HUES48 (cell line): ENCODE measurements at regions not wholly inside any gene's neighbourhood (a gene's known extent, or its start where the extent isn't known, plus 50 kb on each side); places are given as distances from the start of the nearest gene placed in this dataset.
"Not testable (repeated sequence)": the region's sequence is repeated elsewhere in the genome, so short reads cannot be mapped to it uniquely, and the experiment has no call there.

ENCODE experiments used
- H3K27ac ChIP-seq: one replicate; pipeline ENCODE4 v1.7.0; 2013; ENCODE audit warnings: low read depth, low read length, inconsistent platforms
- H3K27me3 ChIP-seq: 2 replicates; pipeline ENCODE4 v1.6.1; 2013; ENCODE audit warnings: mild to moderate bottlenecking, low read length; ENCODE audit not compliant: control insufficient read depth, insufficient read depth
- H3K36me3 ChIP-seq: 2 replicates; pipeline ENCODE4 v1.6.1; 2013; ENCODE audit warnings: low read length; ENCODE audit not compliant: control insufficient read depth, insufficient read depth
- H3K4me1 ChIP-seq: 2 replicates; pipeline ENCODE4 v1.6.1; 2013; ENCODE audit warnings: mild to moderate bottlenecking, low read length; ENCODE audit not compliant: control insufficient read depth, insufficient read depth
- H3K4me3 ChIP-seq: 2 replicates; pipeline ENCODE4 v1.5.1; 2013; ENCODE audit warnings: mild to moderate bottlenecking, low read depth, low read length
- H3K9ac ChIP-seq: 2 replicates; pipeline ENCODE4 v1.6.1; 2013; ENCODE audit warnings: mild to moderate bottlenecking, low read depth, low read length, moderate library complexity
- H3K9me3 ChIP-seq: 2 replicates; pipeline ENCODE4 v1.6.1; 2013; ENCODE audit warnings: low read length; ENCODE audit not compliant: control insufficient read depth, insufficient read depth

- Histone ChIP-seq H3K4me3 (no peak overlapping the region), H3K36me3 (no peaks in the 10 kb centered on the region), H3K27me3 (no peaks in the 10 kb centered on the region), H3K4me1 (no peaks in the 10 kb centered on the region), H3K27ac (no peak overlapping the region), H3K9me3 (no peaks in the 10 kb centered on the region), H3K9ac (no peak overlapping the region)
These were observed 406.5 kb upstream of the EDIL3 start for GRCh38 chr5:84791138-84791537.

DNA sequence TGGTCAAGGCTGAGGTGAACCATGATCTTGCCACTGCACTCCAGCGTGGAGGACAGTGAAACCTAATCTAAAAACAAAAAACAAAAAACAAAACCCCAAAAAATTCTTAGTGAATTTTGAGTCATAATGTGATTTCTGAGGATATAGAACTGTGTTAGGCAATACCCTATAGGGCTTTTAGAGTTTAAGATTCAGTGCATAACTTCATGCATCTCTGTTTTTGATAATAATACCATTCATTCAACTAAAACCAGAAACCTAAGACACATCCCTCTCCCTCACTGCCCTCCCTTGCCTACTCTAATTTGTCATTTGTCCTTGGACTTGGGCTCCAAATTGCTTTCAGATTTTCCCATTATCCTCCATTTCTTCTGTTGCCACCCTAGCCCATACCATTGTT, 405.7 kb upstream of the EDIL3 start:
- Histone ChIP-seq H3K27ac (no peak overlapping the region), H3K9ac (no peak overlapping the region), H3K36me3 (no peaks in the 10 kb centered on the region), H3K9me3 (no peaks in the 10 kb centered on the region), H3K4me3 (no peak overlapping the region), H3K27me3 (no peaks in the 10 kb centered on the region), H3K4me1 (no peaks in the 10 kb centered on the region)

- no peak overlapping the region for H3K4me3 ChIP-seq
- no peak overlapping the region for H3K27ac ChIP-seq
- no peaks in the 10 kb centered on the region for H3K36me3 ChIP-seq
- H3K27me3 ChIP-seq, result no peaks in the 10 kb centered on the region
- H3K9me3 ChIP-seq, result no peaks in the 10 kb centered on the region
- no peak overlapping the region for H3K9ac ChIP-seq
- no peaks in the 10 kb centered on the region for H3K4me1 ChIP-seq
These were observed 398.3 kb upstream of the EDIL3 start for GRCh38 chr5:84783003-84783402.

DNA sequence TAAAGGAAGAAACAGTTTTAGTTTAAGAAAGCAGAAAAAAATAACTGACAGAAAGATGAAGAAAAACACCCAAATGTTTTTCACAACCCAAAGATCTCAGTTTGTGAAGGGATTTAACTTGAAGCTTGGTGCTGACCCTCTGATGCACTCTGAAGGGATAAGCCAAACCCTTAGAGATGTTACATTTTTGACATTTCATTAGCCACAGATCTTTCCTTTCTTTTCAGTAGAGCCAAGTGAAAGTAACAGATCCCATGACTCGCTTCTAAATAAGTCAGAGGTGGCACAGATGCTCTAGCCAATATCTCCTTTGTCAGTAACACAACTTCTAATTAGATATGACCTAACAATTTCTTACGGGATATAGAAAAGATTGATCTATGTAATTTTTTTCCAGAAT, 394.5 kb upstream of the EDIL3 start:
- H3K36me3 ChIP-seq, result no peaks in the 10 kb centered on the region

DNA sequence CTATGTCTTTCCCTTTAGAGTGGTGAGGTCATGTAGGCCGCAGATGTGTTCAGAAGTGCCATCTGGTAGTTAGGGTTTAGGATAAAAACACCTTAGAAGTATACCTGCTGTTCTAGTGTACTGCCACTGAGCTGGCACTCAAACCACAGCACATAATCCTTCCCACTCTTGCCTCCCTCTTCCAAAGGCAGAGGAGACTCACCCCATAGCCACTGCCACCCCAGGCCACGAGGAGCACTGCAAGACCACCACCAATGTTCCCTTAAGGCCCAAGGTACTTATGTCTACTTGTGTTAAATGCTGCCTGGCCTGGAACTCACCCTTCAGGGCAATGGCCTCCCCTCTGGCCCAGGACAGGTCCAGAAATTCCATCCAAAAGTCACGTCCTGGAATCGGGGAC, 379.5 kb upstream of the EDIL3 start:
- Histone ChIP-seq H3K36me3 (no peaks in the 10 kb centered on the region), H3K4me3 (no peak overlapping the region), H3K4me1 (no peaks in the 10 kb centered on the region), H3K27me3 (no peaks in the 10 kb centered on the region), H3K9ac (no peak overlapping the region), H3K27ac (no peak overlapping the region), H3K9me3 (no peaks in the 10 kb centered on the region)

More for the DNA sequence above, 394.5 kb upstream of the EDIL3 start:
- Histone ChIP-seq H3K9me3 (no peaks in the 10 kb centered on the region), H3K4me3 (no peak overlapping the region), H3K4me1 (no peaks in the 10 kb centered on the region), H3K27ac (no peak overlapping the region), H3K27me3 (no peaks in the 10 kb centered on the region), H3K9ac (no peak overlapping the region)

GRCh38 chr5:84758008-84758407, 373.3 kb upstream of the EDIL3 start:
- no peaks in the 10 kb centered on the region for H3K4me1 ChIP-seq
- no peaks in the 10 kb centered on the region for H3K9me3 ChIP-seq
- H3K27ac ChIP-seq, result no peak overlapping the region
- no peaks in the 10 kb centered on the region for H3K36me3 ChIP-seq
- no peak overlapping the region for H3K4me3 ChIP-seq
- no peak overlapping the region for H3K9ac ChIP-seq
- no peaks in the 10 kb centered on the region for H3K27me3 ChIP-seq

DNA sequence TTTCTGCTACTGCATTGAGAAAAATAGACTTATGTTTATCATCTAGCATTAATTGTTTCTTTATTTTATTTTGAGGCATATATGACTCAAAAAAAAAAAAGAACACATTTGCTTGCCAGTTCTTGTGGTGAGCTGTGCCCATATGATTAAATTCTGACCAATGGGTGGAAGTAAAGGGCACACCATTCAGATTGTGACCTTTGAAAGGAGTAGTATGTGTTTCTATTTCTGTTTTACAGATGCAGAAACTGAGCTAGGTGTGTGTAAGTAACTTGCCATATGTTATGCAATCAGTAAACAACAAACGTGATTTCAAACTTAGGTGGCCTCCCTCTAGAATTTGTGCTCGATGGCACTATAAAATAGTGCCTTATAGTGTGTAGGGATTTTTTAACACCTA, 368.1 kb upstream of the EDIL3 start:
- H3K27ac ChIP-seq, result no peak overlapping the region
- H3K4me3 ChIP-seq, result no peak overlapping the region
- H3K27me3 ChIP-seq, result no peaks in the 10 kb centered on the region
- H3K9me3 ChIP-seq, result no peaks in the 10 kb centered on the region
- no peaks in the 10 kb centered on the region for H3K4me1 ChIP-seq
- no peaks in the 10 kb centered on the region for H3K36me3 ChIP-seq
- H3K9ac ChIP-seq, result no peak overlapping the region

DNA sequence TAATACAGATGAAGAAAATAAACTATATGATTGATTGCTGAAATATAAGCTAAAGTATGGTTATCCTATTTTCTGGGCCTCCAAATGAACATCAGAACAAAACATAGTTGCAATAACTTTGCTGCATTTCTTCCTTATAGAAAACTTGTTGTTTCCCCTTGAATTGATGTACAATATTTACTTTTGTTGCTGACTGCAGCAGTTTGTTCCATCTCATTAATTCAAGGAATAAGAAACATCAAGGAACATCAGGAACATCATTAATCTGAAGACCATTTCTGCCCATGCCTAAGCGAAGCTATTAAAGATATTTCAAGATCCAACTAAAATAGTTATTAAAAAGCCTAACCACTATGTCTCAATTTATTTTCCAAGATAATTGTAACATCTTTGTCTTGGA, 363.6 kb upstream of the EDIL3 start:
- no peaks in the 10 kb centered on the region for H3K9me3 ChIP-seq
- no peaks in the 10 kb centered on the region for H3K27me3 ChIP-seq
- H3K4me1 ChIP-seq, result no peaks in the 10 kb centered on the region
- H3K4me3 ChIP-seq, result no peak overlapping the region
- H3K9ac ChIP-seq, result no peak overlapping the region
- H3K36me3 ChIP-seq, result no peaks in the 10 kb centered on the region
- H3K27ac ChIP-seq, result no peak overlapping the region

- H3K27ac ChIP-seq, H3K9ac ChIP-seq, H3K4me3 ChIP-seq, H3K27me3 ChIP-seq, H3K4me1 ChIP-seq, H3K9me3 ChIP-seq, H3K36me3 ChIP-seq: not testable (repeated sequence)
These were observed 361.6 kb upstream of the EDIL3 start for GRCh38 chr5:84746280-84746679.

GRCh38 chr5:84741056-84741455, 356.4 kb upstream of the EDIL3 start:
- no peaks in the 10 kb centered on the region for H3K36me3 ChIP-seq
- H3K4me1 ChIP-seq, result no peaks in the 10 kb centered on the region
- no peak overlapping the region for H3K9ac ChIP-seq
- no peaks in the 10 kb centered on the region for H3K9me3 ChIP-seq
- H3K4me3 ChIP-seq, result no peak overlapping the region
- H3K27me3 ChIP-seq, result no peaks in the 10 kb centered on the region
- H3K27ac ChIP-seq, result no peak overlapping the region

- H3K36me3 ChIP-seq, result no peaks in the 10 kb centered on the region
- H3K4me1 ChIP-seq, result no peaks in the 10 kb centered on the region
These were observed 344.6 kb upstream of the EDIL3 start for GRCh38 chr5:84729326-84729725.

DNA sequence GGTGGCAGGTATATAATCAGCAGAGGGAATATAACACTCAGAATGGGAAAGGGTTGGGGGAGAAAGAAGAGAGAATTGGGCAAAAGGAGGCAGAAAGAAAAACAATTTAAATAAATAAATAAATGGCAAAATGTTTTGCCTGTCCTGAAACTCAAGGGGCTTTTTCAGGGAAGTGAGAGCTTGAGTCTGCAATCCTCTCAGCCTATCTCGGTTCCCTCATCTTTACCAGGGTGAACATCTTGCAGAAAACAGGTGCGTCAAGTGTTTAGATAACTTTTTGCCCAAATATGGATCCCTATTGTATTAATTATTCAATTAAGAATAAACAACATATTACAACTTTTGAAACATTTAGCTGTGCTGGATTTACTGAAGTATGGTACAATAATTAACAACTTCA, 343.0 kb upstream of the EDIL3 start:
- no peaks in the 10 kb centered on the region for H3K9me3 ChIP-seq
- H3K4me1 ChIP-seq, result no peaks in the 10 kb centered on the region
- no peak overlapping the region for H3K4me3 ChIP-seq
- H3K9ac ChIP-seq, result no peak overlapping the region
- no peaks in the 10 kb centered on the region for H3K36me3 ChIP-seq
- no peak overlapping the region for H3K27ac ChIP-seq
- no peaks in the 10 kb centered on the region for H3K27me3 ChIP-seq

More at GRCh38 chr5:84729326-84729725, 344.6 kb upstream of the EDIL3 start:
- Histone ChIP-seq H3K9ac (no peak overlapping the region), H3K27me3 (no peaks in the 10 kb centered on the region), H3K27ac (no peak overlapping the region), H3K4me3 (no peak overlapping the region), H3K9me3 (no peaks in the 10 kb centered on the region)
